ENCODE measurements at regions not wholly inside any gene's neighbourhood (a gene's known extent, or its start where the extent isn't known, plus 50 kb on each side); places are given as distances from the start of the nearest gene placed in this dataset.

GRCh38 chr3:106116733-106117489 lies 248.1 kb upstream of the CBLB start:
- no peaks in the 10 kb centered on the region for H3K27me3 ChIP-seq (ENCODE audit: insufficient read depth, low read length, poor library complexity, severe bottlenecking)
- no peaks in the 10 kb centered on the region for H3F3A ChIP-seq (ENCODE audit: low read depth)
- no peaks in the 10 kb centered on the region for H3K9me2 ChIP-seq (replicated peaks; ENCODE audit: low read depth, low read length)
- no peak overlapping the region for H3K9ac ChIP-seq (ENCODE audit: low read depth, low read length, poor library complexity, severe bottlenecking)
- TF ChIP-seq EZH2phosphoT487 (IDR thresholded peaks at IDR 0.05; ENCODE audit: borderline replicate concordance), result no peak
- TF ChIP-seq, protein P1, sequence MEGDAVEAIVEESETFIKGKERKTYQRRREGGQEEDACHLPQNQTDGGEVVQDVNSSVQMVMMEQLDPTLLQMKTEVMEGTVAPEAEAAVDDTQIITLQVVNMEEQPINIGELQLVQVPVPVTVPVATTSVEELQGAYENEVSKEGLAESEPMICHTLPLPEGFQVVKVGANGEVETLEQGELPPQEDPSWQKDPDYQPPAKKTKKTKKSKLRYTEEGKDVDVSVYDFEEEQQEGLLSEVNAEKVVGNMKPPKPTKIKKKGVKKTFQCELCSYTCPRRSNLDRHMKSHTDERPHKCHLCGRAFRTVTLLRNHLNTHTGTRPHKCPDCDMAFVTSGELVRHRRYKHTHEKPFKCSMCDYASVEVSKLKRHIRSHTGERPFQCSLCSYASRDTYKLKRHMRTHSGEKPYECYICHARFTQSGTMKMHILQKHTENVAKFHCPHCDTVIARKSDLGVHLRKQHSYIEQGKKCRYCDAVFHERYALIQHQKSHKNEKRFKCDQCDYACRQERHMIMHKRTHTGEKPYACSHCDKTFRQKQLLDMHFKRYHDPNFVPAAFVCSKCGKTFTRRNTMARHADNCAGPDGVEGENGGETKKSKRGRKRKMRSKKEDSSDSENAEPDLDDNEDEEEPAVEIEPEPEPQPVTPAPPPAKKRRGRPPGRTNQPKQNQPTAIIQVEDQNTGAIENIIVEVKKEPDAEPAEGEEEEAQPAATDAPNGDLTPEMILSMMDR (conservative IDR thresholded peaks at IDR 0.05; ENCODE audit: low read length), result no peak
- no peaks in the 10 kb centered on the region for H3K9me3 ChIP-seq (ENCODE audit: insufficient read depth, low read depth, low read length)
- H3K36me3 ChIP-seq (ENCODE audit: insufficient read depth, low read length), result no peaks in the 10 kb centered on the region
- H3K4me3 ChIP-seq (ENCODE audit: low read length, poor library complexity, severe bottlenecking), result no peak overlapping the region
- H3K4me1 ChIP-seq (ENCODE audit: insufficient read depth, low read length, poor library complexity, severe bottlenecking), result no peaks in the 10 kb centered on the region
- no peak overlapping the region for H3K4me2 ChIP-seq (ENCODE audit: low read depth, low read length, poor library complexity, severe bottlenecking)
- no peak overlapping the region for H2AFZ ChIP-seq (ENCODE audit: low read length)
- no peaks in the 10 kb centered on the region for H3K79me2 ChIP-seq (ENCODE audit: insufficient read depth, low read length)
- H4K20me1 ChIP-seq (ENCODE audit: insufficient read depth, low read length, poor library complexity, severe bottlenecking), result no peaks in the 10 kb centered on the region

GRCh38 chr3:106117490-106117858 lies 248.7 kb upstream of the CBLB start:
- Histone ChIP-seq H3K9ac (ENCODE audit: low read depth, low read length, poor library complexity, severe bottlenecking) (no peak overlapping the region), H3K27me3 (ENCODE audit: insufficient read depth, low read length, poor library complexity, severe bottlenecking) (no peaks in the 10 kb centered on the region), H3K36me3 (ENCODE audit: insufficient read depth, low read length) (no peaks in the 10 kb centered on the region), H3K79me2 (ENCODE audit: insufficient read depth, low read length) (no peaks in the 10 kb centered on the region), H3K4me1 (ENCODE audit: insufficient read depth, low read length, poor library complexity, severe bottlenecking) (no peaks in the 10 kb centered on the region), H3F3A (ENCODE audit: low read depth) (no peaks in the 10 kb centered on the region), H3K9me2 (replicated peaks; ENCODE audit: low read depth, low read length) (no peaks in the 10 kb centered on the region), H2AFZ (ENCODE audit: low read length) (no peak overlapping the region), H3K4me3 (ENCODE audit: low read length, poor library complexity, severe bottlenecking) (no peak overlapping the region), H4K20me1 (ENCODE audit: insufficient read depth, low read length, poor library complexity, severe bottlenecking) (no peaks in the 10 kb centered on the region), H3K4me2 (ENCODE audit: low read depth, low read length, poor library complexity, severe bottlenecking) (no peak overlapping the region), H3K9me3 (ENCODE audit: insufficient read depth, low read depth, low read length) (no peaks in the 10 kb centered on the region)
- TF ChIP-seq, protein P1 (conservative IDR thresholded peaks at IDR 0.05; ENCODE audit: low read length), result no peak
- TF ChIP-seq EZH2phosphoT487 (IDR thresholded peaks at IDR 0.05; ENCODE audit: borderline replicate concordance), result no peak

GRCh38 chr3:106119614-106120082 lies 250.8 kb upstream of the CBLB start:
- H4K20me1 ChIP-seq (ENCODE audit: insufficient read depth, low read length, poor library complexity, severe bottlenecking), result no peaks in the 10 kb centered on the region
- H3K9me2 ChIP-seq (replicated peaks; ENCODE audit: low read depth, low read length), result no peaks in the 10 kb centered on the region
- no peaks in the 10 kb centered on the region for H3F3A ChIP-seq (ENCODE audit: low read depth)
- no peak overlapping the region for H3K4me2 ChIP-seq (ENCODE audit: low read depth, low read length, poor library complexity, severe bottlenecking)
- no peak overlapping the region for H2AFZ ChIP-seq (ENCODE audit: low read length)
- H3K79me2 ChIP-seq (ENCODE audit: insufficient read depth, low read length), result no peaks in the 10 kb centered on the region
- H3K4me1 ChIP-seq (ENCODE audit: insufficient read depth, low read length, poor library complexity, severe bottlenecking), result no peaks in the 10 kb centered on the region
- H3K27me3 ChIP-seq (ENCODE audit: insufficient read depth, low read length, poor library complexity, severe bottlenecking), result no peaks in the 10 kb centered on the region
- TF ChIP-seq, protein P1 (conservative IDR thresholded peaks at IDR 0.05; ENCODE audit: low read length), result no peak
- TF ChIP-seq EZH2phosphoT487 (IDR thresholded peaks at IDR 0.05; ENCODE audit: borderline replicate concordance), result no peak
- H3K9me3 ChIP-seq (ENCODE audit: insufficient read depth, low read depth, low read length), result no peaks in the 10 kb centered on the region
- H3K9ac ChIP-seq (ENCODE audit: low read depth, low read length, poor library complexity, severe bottlenecking), result no peak overlapping the region
- no peaks in the 10 kb centered on the region for H3K36me3 ChIP-seq (ENCODE audit: insufficient read depth, low read length)
- H3K4me3 ChIP-seq (ENCODE audit: low read length, poor library complexity, severe bottlenecking), result no peak overlapping the region
